Right atrium auricular region (tissue), 2 donors: ENCODE measurements at regions not wholly inside any gene's neighbourhood (a gene's known extent, or its start where the extent isn't known, plus 50 kb on each side); places are given as distances from the start of the nearest gene placed in this dataset.

ENCODE experiments used
- DNase-seq: peaks from one replicate; pipeline ENCODE4 v3.0.0-alpha.2; 2019; ENCODE audit warnings: low spot score
- H3K27ac ChIP-seq, 2 donors: fragments of 200-600 bp; sonication (generic); 1 replicate in 1 of 2; 2 replicates in 1 of 2; pipeline ENCODE4 v1.5.1; 2016 to 2019
- H3K27me3 ChIP-seq, 2 donors: fragments of 200-600 bp; sonication (generic); one replicate each; pipeline versions ENCODE4 v1.5.1 to v1.6.0; 2017 to 2019
- H3K36me3 ChIP-seq: fragments of 200-600 bp; sonication (generic); one replicate; pipeline ENCODE4 v1.5.1; 2016
- H3K4me1 ChIP-seq, 2 donors: fragments of 200-600 bp; sonication (generic); one replicate each; pipeline versions ENCODE4 v1.5.1 to v1.6.0; 2017 to 2019
- H3K4me3 ChIP-seq, 2 donors: fragments of 200-600 bp; sonication (generic); 1 replicate in 1 of 2; 2 replicates in 1 of 2; pipeline ENCODE4 v1.5.1; 2017 to 2019; ENCODE audit warnings: mild to moderate bottlenecking in 1 of 2, moderate library complexity in 1 of 2
- H3K9me3 ChIP-seq, 2 donors: fragments of 200-600 bp; sonication (generic); one replicate each; pipeline ENCODE4 v1.5.1; 2019
- TF ChIP-seq, protein P1 (sequence below), 2 donors: fragments of 200-600 bp; sonication (generic); IDR thresholded peaks; one replicate each; pipeline ENCODE4 v1.5.1; 2019; ENCODE audit warnings: antibody characterized with exemption in 2 of 2

DNA sequence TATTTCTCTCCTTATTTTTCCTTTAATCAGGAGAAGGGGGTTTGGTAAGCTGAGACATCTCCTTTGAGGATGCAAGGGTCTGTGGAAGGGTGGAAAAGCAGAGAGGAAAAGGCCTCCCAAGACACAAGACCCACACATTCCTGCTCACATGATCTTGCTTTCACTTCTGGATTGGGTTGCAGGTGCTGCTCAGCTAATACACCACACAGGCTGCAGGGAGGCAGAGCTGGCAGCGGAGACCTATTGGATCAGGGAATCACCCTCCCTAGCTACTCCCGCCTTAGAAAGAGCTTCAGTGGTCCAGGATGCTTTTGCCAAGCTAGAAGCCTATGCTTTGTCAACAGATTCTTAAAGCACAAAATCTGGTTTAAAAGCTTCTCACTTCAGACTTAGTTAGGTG, 87.6 kb upstream of the IL33 start:
- no peak for DNase-seq
- Histone ChIP-seq H3K36me3 (no peaks in the 10 kb centered on the region), H3K9me3 (no peaks in the 10 kb centered on the region), H3K4me1 (no peaks in the 10 kb centered on the region), H3K4me3 (no peak overlapping the region), H3K27me3 (no peaks in the 10 kb centered on the region), H3K27ac (no peak overlapping the region)
- TF ChIP-seq, protein P1, sequence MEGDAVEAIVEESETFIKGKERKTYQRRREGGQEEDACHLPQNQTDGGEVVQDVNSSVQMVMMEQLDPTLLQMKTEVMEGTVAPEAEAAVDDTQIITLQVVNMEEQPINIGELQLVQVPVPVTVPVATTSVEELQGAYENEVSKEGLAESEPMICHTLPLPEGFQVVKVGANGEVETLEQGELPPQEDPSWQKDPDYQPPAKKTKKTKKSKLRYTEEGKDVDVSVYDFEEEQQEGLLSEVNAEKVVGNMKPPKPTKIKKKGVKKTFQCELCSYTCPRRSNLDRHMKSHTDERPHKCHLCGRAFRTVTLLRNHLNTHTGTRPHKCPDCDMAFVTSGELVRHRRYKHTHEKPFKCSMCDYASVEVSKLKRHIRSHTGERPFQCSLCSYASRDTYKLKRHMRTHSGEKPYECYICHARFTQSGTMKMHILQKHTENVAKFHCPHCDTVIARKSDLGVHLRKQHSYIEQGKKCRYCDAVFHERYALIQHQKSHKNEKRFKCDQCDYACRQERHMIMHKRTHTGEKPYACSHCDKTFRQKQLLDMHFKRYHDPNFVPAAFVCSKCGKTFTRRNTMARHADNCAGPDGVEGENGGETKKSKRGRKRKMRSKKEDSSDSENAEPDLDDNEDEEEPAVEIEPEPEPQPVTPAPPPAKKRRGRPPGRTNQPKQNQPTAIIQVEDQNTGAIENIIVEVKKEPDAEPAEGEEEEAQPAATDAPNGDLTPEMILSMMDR (IDR thresholded peaks at IDR 0.05), result no peak

DNA sequence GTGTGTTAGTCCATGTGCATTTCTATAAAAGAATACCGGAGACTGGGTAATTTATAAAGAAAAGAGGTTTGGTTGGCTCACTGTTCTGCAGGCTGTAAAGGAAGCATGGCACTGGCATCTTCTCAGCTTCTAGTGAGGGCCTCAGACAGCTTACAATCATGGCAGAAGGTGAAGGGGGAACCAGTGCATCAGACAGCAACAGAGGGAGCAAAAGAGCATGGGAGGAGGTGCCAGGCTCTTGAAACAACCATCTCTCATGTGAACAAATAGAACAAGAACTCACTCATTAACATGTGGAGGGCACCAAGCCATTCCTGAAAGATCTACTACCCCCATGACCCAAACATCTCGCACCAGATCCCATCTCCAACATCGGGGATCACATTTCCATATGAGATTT, 89.2 kb upstream of the IL33 start:
- TF ChIP-seq, protein P1 (IDR thresholded peaks at IDR 0.05), result no peak
- Histone ChIP-seq H3K9me3 (no peaks in the 10 kb centered on the region), H3K27me3 (no peaks in the 10 kb centered on the region), H3K4me1 (no peaks in the 10 kb centered on the region), H3K36me3 (no peaks in the 10 kb centered on the region), H3K4me3 (no peak overlapping the region), H3K27ac (no peak overlapping the region)
- DNase-seq, result no peak

DNA sequence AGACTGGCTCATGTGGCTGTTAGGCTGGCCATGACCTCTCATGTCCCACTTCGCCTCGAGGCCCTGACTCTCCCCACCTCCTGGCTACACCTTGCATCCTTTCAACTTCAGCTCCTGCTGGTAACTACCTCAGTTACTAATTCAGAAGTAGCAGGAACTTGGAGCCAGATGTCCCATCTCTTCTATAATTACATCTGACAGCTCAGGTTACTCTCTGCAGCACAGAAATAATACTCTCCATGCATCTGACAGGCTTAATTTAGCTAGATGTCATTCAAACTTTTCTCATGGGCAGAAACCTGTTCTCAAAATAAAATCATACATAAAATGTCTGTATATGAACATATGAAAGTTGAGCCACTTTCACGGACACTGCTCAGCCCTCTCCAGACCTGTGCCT, 92.2 kb upstream of the IL33 start:
- Histone ChIP-seq H3K27ac (no peak overlapping the region), H3K4me3 (no peak overlapping the region), H3K9me3 (no peaks in the 10 kb centered on the region), H3K4me1 (no peaks in the 10 kb centered on the region), H3K27me3 (no peaks in the 10 kb centered on the region), H3K36me3 (no peaks in the 10 kb centered on the region)
- DNase-seq, result no peak
- TF ChIP-seq, protein P1 (IDR thresholded peaks at IDR 0.05), result no peak

DNA sequence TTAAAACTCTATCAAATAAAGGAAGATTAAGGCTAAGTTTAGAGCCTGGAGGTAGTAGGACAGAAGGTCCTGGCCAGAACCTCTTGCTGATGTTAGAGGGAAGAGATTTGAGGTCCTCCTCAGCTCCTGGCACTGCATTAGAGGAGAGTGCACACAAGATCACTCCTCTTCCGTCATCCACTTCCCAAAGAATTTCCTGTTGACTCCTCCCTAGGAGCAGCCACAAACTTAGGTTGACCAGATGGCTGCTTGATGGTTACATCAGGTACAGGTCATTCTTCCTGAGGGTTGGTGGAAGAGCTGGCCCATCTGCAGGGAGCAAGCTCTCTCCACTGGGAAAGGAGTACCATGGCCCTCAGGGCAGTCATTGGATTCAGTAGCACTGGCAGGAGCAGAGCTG, 93.9 kb upstream of the IL33 start:
- Histone ChIP-seq H3K27me3 (no peaks in the 10 kb centered on the region), H3K36me3 (no peaks in the 10 kb centered on the region), H3K4me3 (no peak overlapping the region), H3K4me1 (no peaks in the 10 kb centered on the region), H3K9me3 (no peaks in the 10 kb centered on the region), H3K27ac (no peak overlapping the region)
- TF ChIP-seq, protein P1 (IDR thresholded peaks at IDR 0.05), result no peak
- DNase-seq, result no peak

DNA sequence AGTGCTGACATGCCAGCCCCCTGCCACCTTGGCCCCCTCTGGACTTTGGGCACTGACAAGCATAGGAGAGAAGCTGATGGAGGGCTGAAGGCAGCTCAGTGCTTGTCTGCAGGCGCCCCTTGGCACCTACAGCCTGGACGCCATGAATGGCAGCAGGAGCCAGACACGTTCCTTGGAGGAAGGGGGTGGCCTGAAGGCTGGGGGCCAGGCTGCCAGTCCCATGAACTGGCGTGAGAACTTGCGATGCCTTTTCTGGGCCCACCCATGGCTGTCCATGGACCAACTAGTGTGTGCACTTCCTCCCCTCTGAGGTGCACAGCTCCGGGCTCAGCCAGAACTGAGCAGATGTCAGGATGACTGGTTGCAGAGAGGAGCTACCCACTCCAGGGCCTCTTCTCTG, 99.0 kb upstream of the RANBP6 start:
- no peak for DNase-seq
- Histone ChIP-seq H3K27me3 (no peaks in the 10 kb centered on the region), H3K4me1 (no peaks in the 10 kb centered on the region), H3K36me3 (no peaks in the 10 kb centered on the region), H3K4me3 (no peak overlapping the region), H3K9me3 (no peaks in the 10 kb centered on the region), H3K27ac (no peak overlapping the region)
- TF ChIP-seq, protein P1 (IDR thresholded peaks at IDR 0.05), result no peak

DNA sequence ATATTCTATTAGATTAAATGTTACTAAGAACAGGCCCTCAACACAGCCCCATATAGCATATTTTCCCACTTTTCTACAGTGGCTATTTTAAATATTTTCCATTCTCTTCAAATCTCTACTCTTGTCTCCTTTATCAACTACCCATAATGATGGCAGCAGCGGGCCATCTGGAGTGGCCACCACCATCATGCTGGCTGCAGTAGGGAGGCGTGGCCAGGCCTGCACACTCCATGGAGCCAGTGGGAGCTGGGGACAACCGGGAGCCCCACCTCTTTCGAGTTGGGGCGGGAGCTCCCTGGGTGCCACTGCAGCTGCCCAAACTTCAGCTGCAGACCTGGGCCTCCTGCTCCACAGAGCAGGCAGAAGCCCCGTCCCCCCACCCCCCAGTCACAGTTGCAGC, 98.4 kb upstream of the RANBP6 start:
- no peaks in the 10 kb centered on the region for H3K4me1 ChIP-seq
- TF ChIP-seq, protein P1 (IDR thresholded peaks at IDR 0.05), result no peak
- H3K9me3 ChIP-seq, result no peaks in the 10 kb centered on the region
- no peak overlapping the region for H3K4me3 ChIP-seq
- H3K36me3 ChIP-seq, result no peaks in the 10 kb centered on the region
- no peak for DNase-seq
- no peaks in the 10 kb centered on the region for H3K27me3 ChIP-seq
- H3K27ac ChIP-seq, result no peak overlapping the region
